Fibroblast of skin of right quadriceps (primary cell): ENCODE measurements at regions not wholly inside any gene's neighbourhood (a gene's known extent, or its start where the extent isn't known, plus 50 kb on each side); places are given as distances from the start of the nearest gene placed in this dataset.
A peak's percentile ranks its signal among the peaks of the same experiment; 100 is the strongest.
"Not testable (repeated sequence)": the region's sequence is repeated elsewhere in the genome, so short reads cannot be mapped to it uniquely, and the experiment has no call there.

ENCODE experiments used
- DNase-seq: peaks from one replicate; pipeline ENCODE4 v3.0.0-alpha.2; 2013

DNA sequence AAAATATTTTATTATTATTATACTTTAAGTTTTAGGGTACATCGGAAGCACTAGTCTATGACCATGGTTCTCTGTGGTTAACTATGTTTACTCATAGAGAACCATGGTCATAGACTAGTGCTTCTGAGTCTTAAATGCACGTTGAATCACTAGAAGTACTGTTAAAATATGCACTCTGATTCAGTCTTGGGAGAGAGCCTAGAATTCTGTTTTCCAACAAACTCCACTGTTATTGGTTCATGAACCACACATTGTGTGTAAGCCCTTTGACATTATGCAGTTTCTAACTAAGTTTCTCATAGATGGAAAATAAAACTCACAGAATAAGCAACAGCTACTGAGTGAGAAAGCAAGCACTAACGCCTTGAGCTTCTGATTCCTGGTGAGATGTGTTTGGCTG, 1120.6 kb downstream of the SORCS1 start:
- DNase-seq: peak; percentile 68

DNA sequence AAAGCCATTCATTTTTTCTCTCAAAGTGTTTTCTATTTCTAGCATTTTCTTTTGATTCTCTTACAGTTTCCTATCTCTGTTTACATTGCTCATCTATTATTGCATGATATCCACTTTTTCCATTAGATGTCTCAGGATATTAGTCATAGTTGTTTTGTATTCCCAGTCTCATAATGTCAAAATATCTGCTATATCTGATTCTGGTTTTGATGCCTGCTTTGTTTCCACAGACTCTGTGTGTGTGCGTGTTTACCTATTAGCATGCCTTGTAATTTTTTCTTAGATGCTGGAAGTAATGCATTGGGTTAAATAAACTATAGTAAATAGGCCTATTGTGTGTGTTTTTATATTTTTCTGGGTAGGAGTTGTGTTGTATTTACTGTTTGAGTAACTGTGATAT, 1126.3 kb downstream of the SORCS1 start:
- DNase-seq: no peak

DNA sequence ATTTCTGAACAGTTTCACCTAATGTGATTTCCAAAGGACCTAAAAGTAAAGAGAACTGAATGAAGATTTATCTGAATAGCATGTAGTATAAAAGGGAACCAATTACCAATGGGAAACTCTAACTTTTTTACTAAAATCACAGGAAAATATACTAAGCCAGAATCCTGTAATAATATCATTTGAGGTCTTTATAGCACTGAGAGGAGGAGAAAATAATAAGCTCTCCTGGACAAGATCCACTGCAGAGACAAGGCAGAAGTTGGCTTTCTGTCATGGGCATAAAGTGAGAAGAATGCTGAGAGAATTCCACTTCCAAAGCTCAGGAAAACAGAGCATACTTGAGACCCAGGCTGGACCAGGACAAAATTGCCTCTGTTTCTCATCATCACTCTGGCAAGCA, 1131.4 kb downstream of the SORCS1 start:
- DNase-seq: no peak

DNA sequence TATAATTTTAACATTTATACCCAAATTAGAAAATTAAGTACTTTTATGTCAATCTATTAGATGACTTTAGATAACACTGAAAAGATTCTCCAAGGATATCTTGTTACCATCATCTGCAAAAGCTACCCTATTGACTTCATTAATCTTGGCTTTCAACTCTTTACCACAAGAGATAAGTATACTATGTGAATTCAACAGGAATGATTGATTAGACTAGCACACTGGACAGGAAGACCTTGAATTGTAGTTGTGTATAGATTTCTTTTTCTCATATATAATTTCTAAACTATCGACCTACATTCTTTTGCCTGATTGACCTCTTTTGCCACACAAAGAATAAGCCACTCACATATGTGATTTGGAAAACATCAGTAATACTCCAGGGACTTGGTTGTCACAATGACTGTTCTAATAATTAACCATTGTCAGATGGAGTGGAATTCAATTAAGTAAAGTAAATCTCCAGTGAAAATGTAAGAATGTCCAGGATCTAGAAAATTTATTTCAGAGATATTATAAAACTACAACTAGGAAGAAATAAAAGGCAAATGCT, 1132.0 kb downstream of the SORCS1 start:
- no peak for DNase-seq

DNA sequence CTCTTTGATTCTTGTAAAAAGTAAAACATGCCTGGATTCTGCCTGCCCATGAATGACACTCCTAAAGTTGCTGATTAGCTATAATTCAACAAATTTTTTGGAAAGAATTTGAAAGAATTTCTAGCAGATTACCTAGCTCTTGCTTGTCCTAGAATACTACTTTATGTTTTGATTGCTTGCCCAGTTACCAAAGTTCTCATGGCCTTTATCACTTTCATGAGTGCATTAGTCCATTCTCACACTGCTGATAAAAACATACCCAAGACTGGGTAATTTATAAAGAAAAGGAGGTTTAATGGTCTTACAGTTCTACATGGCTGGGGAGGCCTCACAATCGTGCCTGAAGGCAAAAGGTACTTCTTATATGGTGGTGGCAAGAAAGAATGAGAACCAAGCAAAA, 1137.3 kb downstream of the SORCS1 start:
- no peak for DNase-seq

DNA sequence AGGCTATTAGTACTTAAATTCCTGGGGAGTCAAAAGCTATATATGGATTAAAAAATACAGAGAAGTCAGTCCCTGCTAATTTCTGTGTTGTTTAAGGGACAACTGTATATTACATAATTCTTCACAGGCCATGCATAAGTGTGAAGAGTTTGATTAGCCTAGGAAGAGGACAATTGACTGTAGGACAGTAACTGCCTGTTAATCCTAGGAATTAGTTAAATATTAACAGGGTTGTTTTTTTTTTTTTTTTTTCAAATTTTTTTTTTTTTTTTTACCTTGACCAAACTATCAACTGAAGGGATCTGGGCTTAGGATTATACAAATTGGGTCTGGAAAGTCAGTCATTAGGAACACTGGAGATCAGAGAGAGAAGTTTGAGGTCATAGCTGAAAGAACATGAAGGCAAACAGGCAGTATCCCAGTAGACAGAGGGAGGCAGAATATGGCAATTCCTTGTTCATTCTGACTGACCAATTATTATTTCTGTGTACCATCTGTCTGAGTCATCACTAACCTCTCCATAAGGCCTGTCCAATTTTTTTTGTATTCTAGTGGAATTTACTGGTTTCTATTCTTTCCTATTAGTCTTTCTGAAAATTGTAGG, 1139.2 kb downstream of the SORCS1 start:
- DNase-seq: no peak

DNA sequence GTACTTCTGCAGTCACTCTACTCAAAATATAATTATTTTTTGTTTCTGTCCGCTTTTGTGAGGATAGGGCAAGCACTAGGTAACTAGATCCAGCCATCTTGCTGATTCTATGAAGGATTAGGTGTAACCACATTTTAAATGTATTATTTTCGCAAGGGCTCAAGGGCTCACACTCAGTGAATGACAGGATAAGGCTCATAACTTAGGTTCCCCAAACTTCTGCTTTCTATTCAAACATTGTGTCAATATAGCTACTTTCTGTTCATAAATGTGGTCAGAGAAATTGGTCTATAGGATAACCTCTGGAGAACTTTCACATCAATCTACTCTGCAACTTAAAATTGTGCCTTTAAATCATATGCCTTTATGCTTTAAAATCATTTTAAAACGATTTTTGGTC, 1141.2 kb downstream of the SORCS1 start:
- no peak for DNase-seq

DNA sequence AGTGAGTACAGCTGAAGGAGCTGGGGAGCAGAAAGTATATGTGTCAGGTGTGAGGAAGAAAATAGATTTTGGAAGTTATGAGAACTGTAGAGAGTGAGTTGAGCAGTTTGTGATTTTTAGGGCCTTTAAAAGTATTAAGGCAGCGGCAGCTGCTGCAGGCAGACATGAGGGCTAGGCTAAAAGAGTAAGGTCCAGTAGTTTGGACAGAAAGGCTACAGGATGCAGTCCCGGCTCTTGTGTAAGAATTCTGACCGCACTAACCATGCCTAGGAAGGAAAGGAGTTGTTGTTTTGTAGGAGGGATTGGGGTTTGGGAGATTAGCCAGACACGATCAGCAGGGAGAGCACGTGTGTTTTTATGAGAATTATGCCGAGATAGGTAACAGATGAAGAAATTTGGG, 1144.9 kb downstream of the SORCS1 start:
- DNase-seq: not testable (repeated sequence)

DNA sequence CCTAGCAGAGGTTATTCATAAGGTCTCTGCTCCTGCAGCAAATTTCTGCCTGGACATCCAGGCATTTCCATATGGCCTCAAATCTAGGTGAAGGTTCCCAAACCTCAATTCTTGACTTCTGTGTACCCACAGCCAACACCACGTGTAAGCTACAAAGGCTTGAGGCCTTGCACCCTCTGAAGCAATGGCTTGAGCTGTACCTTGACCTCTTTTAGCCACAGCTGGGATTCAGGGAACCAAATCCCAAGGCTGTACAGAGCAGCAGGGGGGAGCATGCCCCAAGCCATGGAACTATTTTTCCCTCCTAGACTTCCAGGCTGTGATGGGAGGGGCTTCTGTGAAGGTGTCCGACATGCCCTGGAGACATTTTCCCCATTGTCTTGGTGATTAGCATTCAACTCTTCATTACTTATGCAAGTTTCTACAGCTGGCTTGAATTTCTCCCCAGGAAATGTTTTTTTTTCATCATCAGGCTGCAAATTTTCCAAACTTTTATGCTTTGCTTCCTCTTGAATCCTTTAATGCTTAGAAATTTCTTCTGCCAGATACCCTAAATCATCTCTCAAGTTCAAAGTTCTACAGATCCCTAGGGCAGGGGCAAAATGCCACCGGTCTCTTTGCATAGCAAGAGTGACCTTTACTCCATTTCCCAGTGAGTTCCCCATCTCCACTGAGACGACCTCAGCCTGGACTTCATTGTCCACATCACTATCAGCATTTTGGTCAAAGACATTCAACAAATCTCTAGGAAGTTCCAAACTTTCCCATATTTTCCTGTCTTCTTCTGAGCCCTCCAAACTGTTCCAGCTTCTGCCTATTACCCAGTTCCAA, 1148.9 kb downstream of the SORCS1 start:
- DNase-seq: not testable (repeated sequence)

DNA sequence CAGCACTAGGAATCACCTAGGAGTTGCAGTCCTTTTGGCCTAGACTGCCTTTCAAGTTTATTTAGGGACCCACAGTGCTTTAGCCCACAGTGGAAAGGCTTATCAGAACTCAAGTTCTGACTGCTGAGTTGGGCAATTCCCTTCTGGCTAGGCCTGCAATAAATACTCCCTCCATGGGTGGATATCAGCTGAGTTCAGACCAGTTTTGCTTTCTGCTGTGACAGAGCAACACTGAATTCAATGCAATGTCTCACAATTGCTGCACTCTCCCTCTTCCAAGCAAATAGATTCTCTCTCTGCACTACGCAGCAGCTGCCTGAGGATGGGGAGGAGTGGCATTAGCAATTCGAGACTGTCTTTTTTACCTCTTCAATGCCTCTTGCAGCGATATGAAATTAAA, 1153.3 kb downstream of the SORCS1 start:
- no peak for DNase-seq

DNA sequence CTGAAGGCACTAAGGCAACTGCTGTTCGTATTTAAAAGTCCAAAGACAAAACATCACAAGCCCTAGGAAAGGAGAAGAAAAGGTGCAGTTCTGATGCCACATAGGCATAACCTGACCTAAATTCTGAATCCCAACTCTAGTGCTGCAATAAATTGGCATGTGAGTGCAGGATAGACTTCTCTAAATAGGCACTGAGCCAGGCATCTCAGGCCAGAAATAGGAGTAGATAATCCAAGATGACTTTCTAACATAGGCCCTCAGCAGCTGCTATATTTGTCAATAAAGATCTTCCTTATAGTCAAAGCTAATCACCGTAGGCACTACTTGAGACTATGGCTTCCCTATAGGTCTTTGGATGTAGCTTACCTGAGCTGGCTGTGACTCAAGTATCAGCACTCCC, 1163.8 kb downstream of the SORCS1 start:
- no peak for DNase-seq

DNA sequence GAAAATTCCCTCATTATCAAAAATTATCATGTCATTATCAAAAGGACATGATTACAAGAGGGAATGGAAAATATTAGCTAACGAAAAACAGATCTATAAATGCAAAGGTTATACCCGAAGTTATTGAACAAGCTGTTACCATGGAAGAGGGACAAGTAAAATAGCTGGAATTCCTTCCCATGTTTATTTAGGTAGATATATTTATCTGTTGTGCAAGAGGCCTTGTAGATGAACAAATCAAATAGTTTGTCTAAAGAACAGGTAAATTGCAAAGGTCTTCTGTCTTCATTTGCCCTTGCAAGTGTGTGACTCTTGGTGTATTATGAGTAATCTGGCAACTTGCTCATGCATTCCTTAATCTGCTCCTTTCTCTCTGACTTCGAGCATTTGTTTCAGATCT, 1170.9 kb downstream of the SORCS1 start:
- no peak for DNase-seq

DNA sequence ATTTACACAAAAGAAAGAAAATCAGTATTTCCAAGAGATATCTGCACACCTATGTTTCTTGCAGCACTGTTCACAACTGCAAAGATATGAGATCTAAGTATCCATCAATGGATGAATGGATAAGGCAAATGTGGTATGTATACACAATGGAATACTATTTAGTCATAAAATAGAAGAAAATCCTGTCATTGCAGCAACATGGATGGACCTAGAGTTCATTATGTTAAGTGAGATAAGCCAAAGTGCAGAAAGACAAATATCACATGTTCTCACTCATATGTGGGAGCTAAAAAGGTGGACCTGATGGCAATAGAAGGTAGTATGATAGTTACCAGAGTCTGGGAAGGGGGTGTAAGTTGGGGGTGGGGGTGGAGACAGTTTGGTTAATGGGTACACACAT, 1171.6 kb downstream of the SORCS1 start:
- DNase-seq: no peak

DNA sequence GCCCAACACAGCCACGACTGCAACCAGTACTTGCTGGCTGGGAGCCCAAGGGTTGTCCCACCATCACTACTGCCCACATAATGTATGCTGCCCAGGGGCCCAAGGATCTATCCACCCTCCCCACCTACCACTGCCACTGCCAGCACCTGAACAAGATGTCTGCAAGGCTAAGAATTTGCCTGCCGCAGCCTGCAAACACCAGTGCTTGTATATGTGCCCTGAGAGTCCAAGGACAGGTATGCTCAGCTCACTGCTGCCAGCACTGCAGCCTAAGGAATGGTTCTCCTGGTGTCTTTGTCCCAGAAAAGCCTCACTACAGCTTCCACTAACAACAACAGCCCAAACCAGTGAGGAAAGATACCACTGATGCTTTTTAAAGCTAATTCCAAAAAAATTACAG, 1174.0 kb downstream of the SORCS1 start:
- DNase-seq: no peak

DNA sequence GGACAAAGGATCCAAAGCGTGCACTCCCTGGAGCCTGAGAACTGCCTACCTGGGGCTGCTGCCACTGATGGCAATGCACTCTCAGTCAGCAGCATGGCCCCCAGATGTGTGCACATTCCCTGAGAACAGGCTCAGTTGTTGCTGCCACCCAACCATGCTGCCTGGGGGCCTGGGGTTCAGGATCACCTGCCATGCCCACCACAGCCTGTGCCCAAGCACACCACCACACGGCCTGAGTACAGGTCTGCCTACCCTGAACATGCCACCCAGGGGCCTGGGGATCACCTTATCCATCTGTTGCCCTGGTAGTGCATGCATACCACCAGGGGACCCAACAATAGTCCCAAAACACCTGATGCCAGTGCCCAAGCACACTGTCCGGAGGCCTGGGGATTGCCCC, 1174.5 kb downstream of the SORCS1 start:
- DNase-seq: no peak

DNA sequence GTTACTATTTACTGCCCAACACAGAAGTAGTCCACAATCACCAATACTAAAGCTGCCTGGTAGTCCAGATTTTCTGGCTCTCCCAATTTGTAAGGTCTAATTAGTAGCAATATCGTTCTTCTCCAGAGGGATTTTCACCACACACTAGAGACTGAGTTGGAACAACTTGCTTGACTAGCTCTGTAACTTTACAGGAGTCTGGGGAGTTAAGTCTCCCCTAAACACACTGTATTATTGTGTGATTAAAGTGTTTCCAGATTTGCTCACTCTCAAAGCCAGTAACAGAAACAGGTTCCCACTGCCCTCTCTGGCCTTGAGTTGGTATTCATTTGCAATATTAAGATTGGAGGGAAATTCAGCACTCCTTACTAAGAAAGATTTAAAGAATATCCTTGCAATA, 1175.7 kb downstream of the SORCS1 start:
- DNase-seq: no peak

DNA sequence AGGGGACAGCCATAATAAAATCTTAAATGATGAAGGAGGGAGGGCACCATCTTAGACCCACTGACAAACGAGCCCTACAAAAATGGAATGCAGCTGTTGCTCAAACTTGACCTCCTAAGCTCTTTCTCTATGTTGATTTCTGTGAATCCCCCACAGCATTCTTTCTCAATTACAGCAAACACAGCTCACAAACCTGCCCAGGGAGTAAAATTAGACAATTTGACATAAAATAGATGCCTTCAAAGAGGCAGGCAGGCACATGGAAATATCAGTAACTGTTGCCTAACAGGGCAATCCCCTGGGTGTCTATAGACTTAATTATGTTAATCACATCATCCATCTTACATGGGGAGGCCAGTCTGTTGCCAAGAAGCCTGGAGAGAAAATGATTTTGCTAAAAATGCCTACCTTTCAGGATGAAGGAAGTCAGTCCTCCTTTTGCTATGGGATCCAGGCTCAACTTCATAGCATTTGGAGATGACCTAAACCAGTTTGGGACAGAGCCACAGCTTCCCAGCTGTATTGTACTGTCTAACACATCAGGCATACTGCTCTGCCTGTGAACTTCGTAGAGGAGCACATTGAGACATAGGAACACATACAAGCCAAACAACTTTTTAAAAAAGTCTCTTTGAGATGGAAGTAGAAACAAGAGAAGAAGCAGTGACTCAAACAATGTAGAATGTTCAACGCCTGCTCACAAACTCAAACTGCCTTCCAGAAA, 1177.4 kb downstream of the SORCS1 start:
- DNase-seq: no peak

DNA sequence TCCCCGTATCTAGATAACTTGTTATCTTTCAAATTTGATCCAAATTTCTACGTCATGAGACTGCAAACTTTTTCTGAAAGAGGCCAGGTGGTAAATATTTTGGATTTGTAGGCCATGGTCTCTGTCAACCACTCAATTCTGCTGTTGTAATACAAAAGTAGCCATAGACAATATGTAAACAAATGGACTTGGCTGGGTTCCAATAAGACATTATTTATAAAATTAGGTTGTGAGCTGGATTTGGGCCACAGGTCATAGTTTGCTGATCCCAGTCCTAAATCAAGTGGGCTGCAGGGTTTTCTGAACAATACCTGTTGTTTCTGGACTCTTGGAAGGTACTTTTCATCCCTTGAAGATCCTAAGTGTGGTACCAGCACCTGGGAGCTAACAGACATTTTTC, 1178.0 kb downstream of the SORCS1 start:
- no peak for DNase-seq

DNA sequence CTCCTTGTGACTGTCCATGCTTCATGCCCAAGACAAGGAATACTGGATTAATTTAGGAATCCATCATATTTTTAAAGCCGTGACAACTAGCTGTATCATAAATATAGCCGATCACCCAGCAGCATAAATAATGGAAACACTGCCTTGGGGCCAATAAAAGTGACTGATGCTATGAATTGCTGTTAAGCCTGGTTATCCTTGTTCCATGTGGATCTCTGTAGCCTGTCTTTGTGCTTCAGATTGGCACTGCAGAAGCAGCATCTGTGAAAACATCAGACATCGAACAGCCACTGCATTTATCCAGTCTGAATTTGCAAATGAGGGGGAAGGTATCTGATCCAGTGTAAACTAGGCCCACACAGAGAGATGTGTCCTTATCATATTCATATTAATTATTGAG, 1181.8 kb downstream of the SORCS1 start:
- DNase-seq: no peak

DNA sequence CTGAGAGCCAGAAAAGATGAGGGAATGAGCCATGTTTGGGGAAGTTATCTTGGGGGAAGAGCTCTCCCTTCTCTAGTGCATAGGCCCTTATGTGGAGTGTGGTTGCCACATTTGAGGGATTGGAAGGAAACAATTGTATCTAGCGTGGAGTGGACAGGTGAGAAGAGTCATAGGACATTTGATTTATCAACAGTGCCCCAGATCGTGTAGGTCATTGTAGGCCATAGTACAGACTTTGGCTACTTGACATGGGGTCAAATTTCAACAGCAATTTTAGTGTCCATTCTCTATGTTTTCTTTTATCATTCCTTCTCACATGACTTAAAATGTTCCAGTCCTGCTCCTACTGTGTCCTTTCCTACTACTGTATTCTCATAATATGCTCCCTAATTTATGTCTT, 1182.8 kb downstream of the SORCS1 start:
- DNase-seq: no peak

DNA sequence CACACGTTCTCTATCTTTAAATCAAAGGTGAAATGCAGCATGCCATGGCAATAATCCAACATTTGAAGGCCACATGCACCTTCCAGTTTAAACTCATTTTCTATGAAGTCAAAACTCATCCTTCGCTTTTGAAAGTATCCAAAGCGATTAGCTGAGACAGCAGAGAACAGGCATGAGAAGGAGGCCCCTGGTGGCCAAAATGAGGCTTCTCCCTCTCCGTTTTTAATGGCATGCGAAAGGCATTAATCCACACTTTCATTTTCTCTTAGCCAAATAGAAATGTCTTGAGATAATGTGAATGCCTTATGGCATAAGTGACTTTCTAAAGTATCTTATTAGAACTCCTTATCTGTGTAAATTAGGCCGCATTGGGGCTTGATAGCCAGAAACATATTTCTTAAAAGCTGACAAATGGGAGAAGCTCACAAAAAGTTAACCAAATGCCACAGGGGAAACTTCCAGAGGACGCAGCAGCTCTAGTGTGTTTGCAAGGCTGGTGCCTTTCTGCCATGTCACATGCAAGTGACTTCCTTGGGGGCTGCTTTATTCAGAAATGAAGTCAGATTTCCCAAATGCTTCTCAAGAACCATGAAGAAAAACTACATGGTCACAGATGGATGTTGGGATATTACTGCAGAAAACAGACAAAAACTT, 1189.6 kb downstream of the SORCS1 start:
- DNase-seq: peak; percentile 45

DNA sequence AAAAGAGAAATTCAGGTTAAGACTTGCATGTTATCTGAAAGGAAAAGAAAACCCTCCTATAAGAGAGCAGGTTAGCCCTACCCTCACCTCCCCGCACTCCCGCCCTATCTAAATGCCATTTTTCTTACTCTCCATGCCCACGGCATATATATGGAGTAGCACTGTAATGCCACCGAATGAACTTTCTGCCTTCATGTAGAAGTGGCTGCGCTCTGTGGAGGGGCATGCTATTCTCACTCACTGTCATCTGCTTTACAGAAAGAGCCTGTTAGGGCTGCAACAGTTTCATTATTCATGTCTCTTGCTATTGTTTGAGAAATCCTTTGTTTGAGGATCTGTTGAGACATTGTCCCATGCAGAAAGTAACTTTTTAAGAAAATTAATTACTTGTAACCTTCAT, 1190.6 kb downstream of the SORCS1 start:
- DNase-seq: no peak

DNA sequence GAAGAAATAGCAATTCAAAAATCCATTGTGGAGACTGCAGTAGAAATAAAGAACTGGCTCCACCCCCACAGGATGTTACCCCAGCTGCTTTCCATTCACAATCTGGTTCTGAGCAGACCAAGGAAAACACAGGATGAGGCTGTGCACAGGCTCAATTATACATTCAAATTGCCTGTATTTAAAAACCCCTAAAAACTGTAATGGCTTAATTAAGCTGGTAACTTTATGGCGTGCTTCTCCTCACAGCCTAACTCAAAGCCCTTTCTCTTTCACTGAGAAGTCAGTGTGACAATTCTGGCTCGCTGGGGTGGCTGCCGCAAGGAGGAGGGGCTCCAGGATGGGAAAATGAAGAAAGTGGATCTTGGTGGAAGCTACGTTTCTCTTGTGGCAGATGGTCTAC, 1191.1 kb downstream of the SORCS1 start:
- DNase-seq: peak; percentile 4
